HG02623 (cell line): ENCODE measurements at regions not wholly inside any gene's neighbourhood (a gene's known extent, or its start where the extent isn't known, plus 50 kb on each side); places are given as distances from the start of the nearest gene placed in this dataset.

Experiments used
- ATAC-seq: cut with Tn5 transposase; IDR thresholded peaks from one replicate; pipeline ENCODE4 v1.9.1; 2021; ENCODE audit warnings: moderate library complexity; ENCODE audit not compliant: unreplicated experiment

- ATAC-seq, result no peak
These were observed 59.3 kb upstream of the ACVR1 start for GRCh38 chr2:157935378-157935906.

- no peak for ATAC-seq
These were observed 58.7 kb upstream of the ACVR1 start for GRCh38 chr2:157934684-157935377.

- no peak for ATAC-seq
These were observed 57.2 kb upstream of the ACVR1 start for GRCh38 chr2:157933160-157933920.

GRCh38 chr2:157932480-157933159 lies 56.5 kb upstream of the ACVR1 start:
- ATAC-seq, result no peak

- ATAC-seq, result no peak
These were observed 55.4 kb upstream of the ACVR1 start for GRCh38 chr2:157931542-157931941.

- ATAC-seq, result no peak
These were observed 54.6 kb upstream of the ACVR1 start for GRCh38 chr2:157930728-157931127.

- no peak for ATAC-seq
These were observed 53.9 kb upstream of the ACVR1 start for GRCh38 chr2:157929871-157930667.

GRCh38 chr2:157928372-157928771 lies 52.2 kb upstream of the ACVR1 start:
- no peak for ATAC-seq

GRCh38 chr2:157927155-157927554 lies 51.0 kb upstream of the ACVR1 start:
- no peak for ATAC-seq
